H9 (cell line): ENCODE measurements at regions not wholly inside any gene's neighbourhood (a gene's known extent, or its start where the extent isn't known, plus 50 kb on each side); places are given as distances from the start of the nearest gene placed in this dataset.
"Not testable (repeated sequence)": the region's sequence is repeated elsewhere in the genome, so short reads cannot be mapped to it uniquely, and the experiment has no call there.

Experiments used
- DNase-seq: peaks from one replicate; pipeline ENCODE4 v3.0.0-alpha.2; 2017
- H2AFZ ChIP-seq: one replicate; pipeline ENCODE4 v1.6.1; 2013; ENCODE audit warnings: mild to moderate bottlenecking, low read length, control low read depth, moderate library complexity
- H2AK5ac ChIP-seq: 2 replicates; pipeline ENCODE4 v1.6.1; 2013; ENCODE audit warnings: low read length, control low read depth, mixed read lengths; ENCODE audit not compliant: insufficient read length
- H2BK120ac ChIP-seq: one replicate; pipeline ENCODE4 v1.6.1; 2013; ENCODE audit warnings: low read depth, mild to moderate bottlenecking, low read length, control low read depth, inconsistent platforms; ENCODE audit not compliant: poor library complexity, severe bottlenecking
- H2BK12ac ChIP-seq: 2 replicates; pipeline ENCODE4 v1.6.1; 2013; ENCODE audit warnings: low read length, control low read depth, mixed read lengths, low read depth; ENCODE audit not compliant: insufficient read length
- H2BK15ac ChIP-seq: 2 replicates; pipeline ENCODE4 v1.6.1; 2013; ENCODE audit warnings: low read depth, low read length, control low read depth
- H2BK20ac ChIP-seq: one replicate; pipeline ENCODE4 v1.6.1; 2013; ENCODE audit warnings: low read depth, mild to moderate bottlenecking, low read length, control low read depth, inconsistent platforms; ENCODE audit not compliant: poor library complexity, severe bottlenecking
- H2BK5ac ChIP-seq: 2 replicates; pipeline ENCODE4 v1.6.1; 2013; ENCODE audit warnings: low read length, control low read depth, mixed read lengths; ENCODE audit not compliant: insufficient read length
- H3K14ac ChIP-seq: 2 replicates; pipeline ENCODE4 v1.6.1; 2013; ENCODE audit warnings: low read length, control low read depth; ENCODE audit not compliant: insufficient read depth
- H3K18ac ChIP-seq: 2 replicates; pipeline ENCODE4 v1.6.1; 2013; ENCODE audit warnings: low read depth, mild to moderate bottlenecking, mixed read lengths, low read length, control low read depth; ENCODE audit not compliant: insufficient read length
- H3K23ac ChIP-seq: 2 replicates; pipeline ENCODE4 v1.6.1; 2013; ENCODE audit warnings: low read length, control low read depth, mixed read lengths, low read depth; ENCODE audit not compliant: insufficient read length
- H3K23me2 ChIP-seq: 2 replicates; pipeline ENCODE4 v1.6.1; 2013; ENCODE audit warnings: low read depth, mild to moderate bottlenecking, mixed read lengths, low read length, control low read depth; ENCODE audit not compliant: insufficient read length, poor library complexity, severe bottlenecking
- H3K27ac ChIP-seq: 2 replicates; pipeline ENCODE4 v1.5.1; 2013; ENCODE audit warnings: low read length, control low read depth, mixed read lengths, low read depth; ENCODE audit not compliant: insufficient read length
- H3K27me3 ChIP-seq: 2 replicates; pipeline ENCODE4 v1.6.1; 2013; ENCODE audit warnings: low read length, control low read depth, inconsistent platforms; ENCODE audit not compliant: insufficient read depth
- H3K4ac ChIP-seq: 2 replicates; pipeline ENCODE4 v1.6.1; 2013; ENCODE audit warnings: low read depth, mild to moderate bottlenecking, control low read depth, inconsistent platforms, low read length, moderate library complexity
- H3K4me1 ChIP-seq: 2 replicates; pipeline ENCODE4 v1.6.1; 2013; ENCODE audit warnings: low read length, control low read depth, inconsistent platforms; ENCODE audit not compliant: insufficient read depth
- H3K4me2 ChIP-seq: 2 replicates; pipeline ENCODE4 v1.6.1; 2013; ENCODE audit warnings: low read length, control low read depth, mixed read lengths; ENCODE audit not compliant: insufficient read length, insufficient read depth
- H3K56ac ChIP-seq: 2 replicates; pipeline ENCODE4 v1.6.1; 2013; ENCODE audit warnings: low read depth, mild to moderate bottlenecking, mixed read lengths, low read length, control low read depth; ENCODE audit not compliant: insufficient read length
- H3K79me1 ChIP-seq: 2 replicates; pipeline ENCODE4 v1.6.1; 2013; ENCODE audit warnings: low read depth, mild to moderate bottlenecking, moderate library complexity, low read length, control low read depth, inconsistent platforms; ENCODE audit not compliant: insufficient read depth, poor library complexity, severe bottlenecking
- H3K79me2 ChIP-seq: 2 replicates; pipeline ENCODE4 v1.6.1; 2013; ENCODE audit warnings: low read length, control low read depth, inconsistent platforms; ENCODE audit not compliant: insufficient read depth
- H3K9ac ChIP-seq: 2 replicates; pipeline ENCODE4 v1.6.1; 2013; ENCODE audit warnings: low read length, control low read depth, mixed read lengths; ENCODE audit not compliant: insufficient read length; ENCODE audit errors: extremely low read depth
- H3K9me3 ChIP-seq: one replicate; pipeline ENCODE4 v1.6.1; 2013; ENCODE audit warnings: low read depth, low read length, inconsistent platforms; ENCODE audit not compliant: control insufficient read depth
- H3T11ph ChIP-seq: one replicate; pipeline ENCODE4 v1.6.1; 2013; ENCODE audit warnings: mild to moderate bottlenecking, low read length, control low read depth, inconsistent platforms
- H4K20me1 ChIP-seq: one replicate; pipeline ENCODE4 v1.6.1; 2013; ENCODE audit not compliant: control insufficient read depth, insufficient read length, insufficient read depth
- H4K5ac ChIP-seq: 2 replicates; pipeline ENCODE4 v1.6.1; 2013; ENCODE audit warnings: low read depth, mild to moderate bottlenecking, mixed read lengths, low read length, control low read depth; ENCODE audit not compliant: insufficient read length
- H4K8ac ChIP-seq: replicated peaks from 2 replicates; pipeline ENCODE4 v1.6.1; 2013; ENCODE audit warnings: low read length, control low read depth, mixed read lengths, low read depth; ENCODE audit not compliant: insufficient read length
- H4K91ac ChIP-seq: 2 replicates; pipeline ENCODE4 v1.6.1; 2013; ENCODE audit warnings: low read depth, mild to moderate bottlenecking, moderate library complexity, mixed read lengths, low read length, control low read depth; ENCODE audit not compliant: insufficient read length
- H3K27ac Mint-ChIP-seq, 3 experiments: 2 replicates in 2 of 3; 3 replicates in 1 of 3; pipeline ENCODE4 v1.8.0; 2020 to 2021; ENCODE audit warnings: mixed read lengths in 3 of 3, mild to moderate bottlenecking in 1 of 3, moderate library complexity in 1 of 3
- H3K27me3 Mint-ChIP-seq: 2 replicates; pipeline ENCODE4 v1.8.0; 2021; ENCODE audit warnings: low read depth, mild to moderate bottlenecking, moderate library complexity, mixed read lengths
- H3K36me3 Mint-ChIP-seq, 3 experiments: 2 replicates in 2 of 3; 3 replicates in 1 of 3; pipeline ENCODE4 v1.8.0; 2020 to 2021; ENCODE audit warnings: low read depth in 3 of 3, mixed read lengths in 3 of 3; ENCODE audit not compliant: insufficient read depth in 1 of 3
- H3K4me1 Mint-ChIP-seq, 2 experiments: 2 replicates each; pipeline ENCODE4 v1.8.0; 2020; ENCODE audit warnings: mixed read lengths in 2 of 2
- H3K4me3 Mint-ChIP-seq, 2 experiments: 2 replicates in 1 of 2; 3 replicates in 1 of 2; pipeline ENCODE4 v1.8.0; 2020 to 2021; ENCODE audit warnings: mild to moderate bottlenecking in 2 of 2, mixed read lengths in 2 of 2, moderate library complexity in 1 of 2
- H3K9me3 Mint-ChIP-seq, 2 experiments: 2 replicates in 1 of 2; 3 replicates in 1 of 2; pipeline ENCODE4 v1.8.0; 2020; ENCODE audit warnings: mild to moderate bottlenecking in 2 of 2, mixed read lengths in 2 of 2, moderate library complexity in 1 of 2
- WGBS: extraction: QIAGEN DNeasy Blood & Tissue Kit; methylation state at CpG from one replicate; pipeline ENCODE4 v1.1.7; 2013; ENCODE audit warnings: missing lambda C conversion rate, low lambda C conversion rate, mixed read lengths; ENCODE audit not compliant: insufficient read length; ENCODE audit errors: extremely low coverage; 5-methylcytosine and 5-hydroxymethylcytosine counted together
- TF ChIP-seq, protein P1 (sequence below): fragments of 200-600 bp; sonication (generic); conservative IDR thresholded peaks from 3 replicates; pipeline ENCODE4 v1.8.0; 2021; ENCODE audit warnings: antibody characterized with exemption, mild to moderate bottlenecking

GRCh38 chr9:7721291-7721690, 78.3 kb downstream of the DMAC1 start:
- H3K27ac Mint-ChIP-seq, result no peak overlapping the region
- no peak overlapping the region for H4K8ac ChIP-seq
- H2BK12ac ChIP-seq, result no peak overlapping the region
- H4K5ac ChIP-seq, result no peak overlapping the region
- no peaks in the 10 kb centered on the region for H3K36me3 Mint-ChIP-seq
- H2AK5ac ChIP-seq, result no peak overlapping the region
- no peak overlapping the region for H3K23ac ChIP-seq
- H3K79me2 ChIP-seq, result no peaks in the 10 kb centered on the region; the same call in 1 of the 2 replicates
- peaks cover 0 to 6% of the 10 kb centered on the region in 2 experiments; a peak in 2 of 4 replicates for H3K4me1 Mint-ChIP-seq
- no peaks in the 10 kb centered on the region; the same call in 1 of the 2 replicates for H3K4me1 ChIP-seq
- no peak overlapping the region for H2BK120ac ChIP-seq
- H2BK20ac ChIP-seq, result no peak overlapping the region
- H3K9me3 ChIP-seq, result no peaks in the 10 kb centered on the region
- H3K79me1 ChIP-seq, result no peaks in the 10 kb centered on the region
- H3K14ac ChIP-seq, result no peak overlapping the region
- no peak overlapping the region for H4K91ac ChIP-seq
- no peaks in the 10 kb centered on the region for H3K27me3 ChIP-seq
- no peak overlapping the region for H3K4me2 ChIP-seq
- no CpG with 5 or more reads among the region's 2 CpGs for WGBS
- no peak overlapping the region for H3K27ac ChIP-seq
- no peak overlapping the region for H2AFZ ChIP-seq
- H2BK15ac ChIP-seq, result no peak overlapping the region
- no peaks in the 10 kb centered on the region for H3K27me3 Mint-ChIP-seq
- H3K18ac ChIP-seq, result no peak overlapping the region
- H3K4ac ChIP-seq, result no peak overlapping the region
- TF ChIP-seq, protein P1, sequence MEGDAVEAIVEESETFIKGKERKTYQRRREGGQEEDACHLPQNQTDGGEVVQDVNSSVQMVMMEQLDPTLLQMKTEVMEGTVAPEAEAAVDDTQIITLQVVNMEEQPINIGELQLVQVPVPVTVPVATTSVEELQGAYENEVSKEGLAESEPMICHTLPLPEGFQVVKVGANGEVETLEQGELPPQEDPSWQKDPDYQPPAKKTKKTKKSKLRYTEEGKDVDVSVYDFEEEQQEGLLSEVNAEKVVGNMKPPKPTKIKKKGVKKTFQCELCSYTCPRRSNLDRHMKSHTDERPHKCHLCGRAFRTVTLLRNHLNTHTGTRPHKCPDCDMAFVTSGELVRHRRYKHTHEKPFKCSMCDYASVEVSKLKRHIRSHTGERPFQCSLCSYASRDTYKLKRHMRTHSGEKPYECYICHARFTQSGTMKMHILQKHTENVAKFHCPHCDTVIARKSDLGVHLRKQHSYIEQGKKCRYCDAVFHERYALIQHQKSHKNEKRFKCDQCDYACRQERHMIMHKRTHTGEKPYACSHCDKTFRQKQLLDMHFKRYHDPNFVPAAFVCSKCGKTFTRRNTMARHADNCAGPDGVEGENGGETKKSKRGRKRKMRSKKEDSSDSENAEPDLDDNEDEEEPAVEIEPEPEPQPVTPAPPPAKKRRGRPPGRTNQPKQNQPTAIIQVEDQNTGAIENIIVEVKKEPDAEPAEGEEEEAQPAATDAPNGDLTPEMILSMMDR, result no peak
- H3K9ac ChIP-seq, result no peak overlapping the region
- peaks cover 6 to 7% of the 10 kb centered on the region in 2 experiments; a peak in 2 of 5 replicates for H3K9me3 Mint-ChIP-seq
- no peak overlapping the region for H3K56ac ChIP-seq
- H3T11ph ChIP-seq, result no peak overlapping the region
- H3K4me3 Mint-ChIP-seq, result no peak overlapping the region
- H4K20me1 ChIP-seq, result no peaks in the 10 kb centered on the region
- no peaks in the 10 kb centered on the region for H3K23me2 ChIP-seq
- H2BK5ac ChIP-seq, result no peak overlapping the region
- DNase-seq, result no peak

GRCh38 chr9:7713088-7713487, 86.5 kb downstream of the DMAC1 start:
- not testable (repeated sequence) for H4K20me1 ChIP-seq, H4K8ac ChIP-seq, H3K23ac ChIP-seq, H3K4me3 Mint-ChIP-seq, H3K27me3 ChIP-seq, H3K4me1 ChIP-seq, H3T11ph ChIP-seq, H3K18ac ChIP-seq, H2AK5ac ChIP-seq, H3K9me3 Mint-ChIP-seq, H3K27ac Mint-ChIP-seq, H2BK20ac ChIP-seq, H2BK15ac ChIP-seq, H3K9me3 ChIP-seq, H4K91ac ChIP-seq, H3K9ac ChIP-seq, H3K4me1 Mint-ChIP-seq, H3K27ac ChIP-seq, H3K79me1 ChIP-seq, H3K27me3 Mint-ChIP-seq, H3K14ac ChIP-seq, DNase-seq, H3K23me2 ChIP-seq, H3K36me3 Mint-ChIP-seq, H2BK12ac ChIP-seq, H3K4me2 ChIP-seq, H3K56ac ChIP-seq, H2BK120ac ChIP-seq, H2AFZ ChIP-seq, H4K5ac ChIP-seq, H3K79me2 ChIP-seq, H3K4ac ChIP-seq, H2BK5ac ChIP-seq
- WGBS, result no CpG with 5 or more reads among the region's 8 CpGs
